DOHH2 (cell line): ENCODE measurements at regions not wholly inside any gene's neighbourhood (a gene's known extent, or its start where the extent isn't known, plus 50 kb on each side); places are given as distances from the start of the nearest gene placed in this dataset.

Source experiments
- H3F3A ChIP-seq: fragments of 200-600 bp; sonication (generic), shearing (Covaris generic); 2 replicates; pipeline ENCODE4 v1.6.0; 2016; ENCODE audit warnings: antibody characterized with exemption, mild to moderate bottlenecking; ENCODE audit not compliant: control insufficient read depth, insufficient read depth
- H3K27ac ChIP-seq: fragments of 200-600 bp; sonication (generic); 2 replicates; pipeline ENCODE4 v1.5.1; 2014; ENCODE audit warnings: low read depth, mild to moderate bottlenecking, low read length, moderate library complexity
- H3K27me3 ChIP-seq: fragments of 200-600 bp; sonication (generic); 2 replicates; pipeline ENCODE4 v1.6.1; 2014; ENCODE audit warnings: mild to moderate bottlenecking, low read length, mixed read lengths; ENCODE audit not compliant: control insufficient read depth
- H3K36me3 ChIP-seq: fragments of 200-600 bp; sonication (generic); 2 replicates; pipeline ENCODE4 v1.6.1; 2014; ENCODE audit warnings: mild to moderate bottlenecking, low read length, moderate library complexity, mixed read lengths; ENCODE audit not compliant: control insufficient read depth
- H3K4me1 ChIP-seq: fragments of 200-600 bp; sonication (generic); 2 replicates; pipeline ENCODE4 v1.6.1; 2014; ENCODE audit warnings: mild to moderate bottlenecking, low read length, mixed read lengths; ENCODE audit not compliant: control insufficient read depth
- H3K4me2 ChIP-seq: fragments of 200-600 bp; sonication (generic); 2 replicates; pipeline ENCODE4 v1.6.0; 2014; ENCODE audit warnings: mild to moderate bottlenecking, low read length, moderate library complexity
- H3K4me3 ChIP-seq: fragments of 200-600 bp; sonication (generic); 2 replicates; pipeline ENCODE4 v1.5.1; 2014; ENCODE audit warnings: mild to moderate bottlenecking, low read length, mixed read lengths
- H3K79me2 ChIP-seq: fragments of 200-600 bp; sonication (generic); 2 replicates; pipeline ENCODE4 v1.6.1; 2014; ENCODE audit warnings: mild to moderate bottlenecking, low read length, mixed read lengths; ENCODE audit not compliant: control insufficient read depth
- H3K9me2 ChIP-seq: fragments of 200-600 bp; sonication (generic); replicated peaks from 2 replicates; pipeline ENCODE4 v1.6.1; 2014; ENCODE audit warnings: mild to moderate bottlenecking, low read length, mixed read lengths; ENCODE audit not compliant: control insufficient read depth
- H3K9me3 ChIP-seq: fragments of 200-600 bp; sonication (generic); 2 replicates; pipeline ENCODE4 v1.6.1; 2014; ENCODE audit warnings: antibody characterized with exemption, low read length, mixed read lengths; ENCODE audit not compliant: control insufficient read depth, insufficient read depth
- H4K20me1 ChIP-seq: fragments of 200-600 bp; sonication (generic); 2 replicates; pipeline ENCODE4 v1.6.0; 2014; ENCODE audit warnings: low read depth, mild to moderate bottlenecking, antibody characterized with exemption, low read length, moderate library complexity; ENCODE audit not compliant: control insufficient read depth, insufficient read depth
- CTCF ChIP-seq: fragments of 200-600 bp; sonication (generic); IDR thresholded peaks from one replicate; pipeline ENCODE4 v1.5.1; 2014; ENCODE audit warnings: antibody characterized with exemption, mild to moderate bottlenecking, low read depth, low read length; ENCODE audit not compliant: poor library complexity, severe bottlenecking
- EZH2phosphoT487 ChIP-seq: fragments of 200-600 bp; sonication (generic); IDR thresholded peaks from 2 replicates; pipeline ENCODE4 v1.6.1; 2017; ENCODE audit warnings: borderline replicate concordance, mild to moderate bottlenecking, antibody characterized with exemption, low read length, moderate library complexity, mixed read lengths

- 0 out of 2 replicates have a peak, but pooled peaks cover 3% of the 10 kb centered on the region for H3K9me3 ChIP-seq
- H3F3A ChIP-seq = 0 out of 2 replicates have a peak, but pooled peaks cover 5% of the 10 kb centered on the region
- H3K4me2 ChIP-seq = no peak overlapping the region
- TF ChIP-seq CTCF (no peak), EZH2phosphoT487 (no peak)
- H3K4me1 ChIP-seq = peaks cover 45% of the 10 kb centered on the region
- H3K79me2 ChIP-seq = peaks cover 75% of the 10 kb centered on the region
- no peak overlapping the region for H3K27ac ChIP-seq
- H3K9me2 ChIP-seq = no peaks in the 10 kb centered on the region
- no peak overlapping the region for H3K4me3 ChIP-seq
- no peaks in the 10 kb centered on the region for H4K20me1 ChIP-seq
- H3K36me3 ChIP-seq = peaks cover 7% of the 10 kb centered on the region
- H3K27me3 ChIP-seq = no peaks in the 10 kb centered on the region
These were observed 212.4 kb upstream of the DMRT1 start for GRCh38 chr9:629146-629545.

GRCh38 chr9:630817-631216, 210.7 kb upstream of the DMRT1 start:
- Histone ChIP-seq H3K4me2 (no peak overlapping the region), H3K27ac (no peak overlapping the region), H3K4me1 (peaks cover 32% of the 10 kb centered on the region)

GRCh38 chr9:631596-631995, 209.9 kb upstream of the DMRT1 start:
- Histone ChIP-seq H3K79me2 (peaks cover 81% of the 10 kb centered on the region), H3K27me3 (no peaks in the 10 kb centered on the region), H3F3A (0 out of 2 replicates have a peak, but pooled peaks cover 2% of the 10 kb centered on the region), H3K36me3 (peaks cover 11% of the 10 kb centered on the region), H3K27ac (no peak overlapping the region), H3K4me3 (no peak overlapping the region), H3K4me2 (no peak overlapping the region), H3K9me3 (0 out of 2 replicates have a peak, but pooled peaks cover 3% of the 10 kb centered on the region), H3K9me2 (no peaks in the 10 kb centered on the region), H4K20me1 (no peaks in the 10 kb centered on the region), H3K4me1 (peaks cover 24% of the 10 kb centered on the region)
- TF ChIP-seq CTCF (no peak), EZH2phosphoT487 (no peak)

More at GRCh38 chr9:630817-631216, 210.7 kb upstream of the DMRT1 start:
- H3F3A ChIP-seq = 0 out of 2 replicates have a peak, but pooled peaks cover 5% of the 10 kb centered on the region
- TF ChIP-seq CTCF (no peak), EZH2phosphoT487 (no peak)
- 0 out of 2 replicates have a peak, but pooled peaks cover 3% of the 10 kb centered on the region for H3K9me3 ChIP-seq
- H3K79me2 ChIP-seq = peaks cover 78% of the 10 kb centered on the region
- peaks cover 12% of the 10 kb centered on the region for H3K36me3 ChIP-seq
- H4K20me1 ChIP-seq = no peaks in the 10 kb centered on the region
- no peaks in the 10 kb centered on the region for H3K27me3 ChIP-seq
- H3K9me2 ChIP-seq = no peaks in the 10 kb centered on the region
- H3K4me3 ChIP-seq = no peak overlapping the region

- TF ChIP-seq CTCF = no peak
- TF ChIP-seq EZH2phosphoT487 = no peak
- peaks cover 11% of the 10 kb centered on the region for H3K36me3 ChIP-seq
- no peak overlapping the region for H3K4me2 ChIP-seq
- no peaks in the 10 kb centered on the region for H3F3A ChIP-seq
- 0 out of 2 replicates have a peak, but pooled peaks cover 3% of the 10 kb centered on the region for H3K9me3 ChIP-seq
- peaks cover 80% of the 10 kb centered on the region for H3K79me2 ChIP-seq
- H3K4me1 ChIP-seq = peaks cover 11% of the 10 kb centered on the region
- H3K27ac ChIP-seq = no peak overlapping the region
- no peak overlapping the region for H3K4me3 ChIP-seq
- H4K20me1 ChIP-seq = no peaks in the 10 kb centered on the region
- H3K27me3 ChIP-seq = no peaks in the 10 kb centered on the region
- no peaks in the 10 kb centered on the region for H3K9me2 ChIP-seq
These were observed 208.0 kb upstream of the DMRT1 start for GRCh38 chr9:633461-633860.
